ENCODE measurements at regions not wholly inside any gene's neighbourhood (a gene's known extent, or its start where the extent isn't known, plus 50 kb on each side); places are given as distances from the start of the nearest gene placed in this dataset.

- TF ChIP-seq ZNF565 (CRISPR knock-in tag; conservative IDR thresholded peaks at IDR 0.05; ENCODE audit: low read depth), result no peak
- no peak for TF ChIP-seq RARB (CRISPR knock-in tag; IDR thresholded peaks at IDR 0.05)
- no peak for TF ChIP-seq PATZ1 (CRISPR knock-in tag; IDR thresholded peaks at IDR 0.05; ENCODE audit: borderline replicate concordance)
- TF ChIP-seq CREB5 (CRISPR knock-in tag; IDR thresholded peaks at IDR 0.05; ENCODE audit: low read depth), result no peak
- no peak for TF ChIP-seq SNAI2 (CRISPR knock-in tag; IDR thresholded peaks at IDR 0.05)
- no peak for TF ChIP-seq POU6F1 (CRISPR knock-in tag; IDR thresholded peaks at IDR 0.05; ENCODE audit: borderline replicate concordance, low read depth)
- TF ChIP-seq ARNTL (CRISPR knock-in tag; IDR thresholded peaks at IDR 0.05; ENCODE audit: borderline replicate concordance, low read depth), result no peak
- no peak for TF ChIP-seq TCF4 (CRISPR knock-in tag; IDR thresholded peaks at IDR 0.05; ENCODE audit: borderline replicate concordance)
These were observed 2039.7 kb upstream of the WWC1 start for GRCh38 chr5:166251786-166252185.

Data from SK-N-SH treated with all-trans-retinoic acid at 6 μM for 48 hours (cell line).